ENCODE measurements at regions not wholly inside any gene's neighbourhood (a gene's known extent, or its start where the extent isn't known, plus 50 kb on each side); places are given as distances from the start of the nearest gene placed in this dataset.

DNA sequence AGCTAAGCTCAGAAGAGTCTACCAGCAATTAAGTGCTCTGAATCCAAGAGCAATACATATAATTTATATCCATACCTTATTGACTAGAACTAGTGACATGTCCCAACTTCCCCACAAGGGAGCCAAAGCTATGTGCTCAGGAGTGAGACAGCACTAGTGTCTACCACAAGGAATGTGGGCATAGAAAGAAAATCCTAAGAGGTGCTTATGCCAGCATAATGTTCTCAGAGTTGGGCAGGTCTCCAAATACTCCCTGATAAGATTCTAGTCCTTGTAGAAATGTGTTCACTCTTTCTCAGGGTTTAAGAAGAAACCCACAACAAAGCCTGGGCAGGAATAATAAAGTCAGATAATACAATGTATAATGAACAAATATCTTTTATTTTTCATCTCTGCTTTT lies 275.1 kb downstream of the BRINP1 start:
- TF ChIP-seq, protein P1, sequence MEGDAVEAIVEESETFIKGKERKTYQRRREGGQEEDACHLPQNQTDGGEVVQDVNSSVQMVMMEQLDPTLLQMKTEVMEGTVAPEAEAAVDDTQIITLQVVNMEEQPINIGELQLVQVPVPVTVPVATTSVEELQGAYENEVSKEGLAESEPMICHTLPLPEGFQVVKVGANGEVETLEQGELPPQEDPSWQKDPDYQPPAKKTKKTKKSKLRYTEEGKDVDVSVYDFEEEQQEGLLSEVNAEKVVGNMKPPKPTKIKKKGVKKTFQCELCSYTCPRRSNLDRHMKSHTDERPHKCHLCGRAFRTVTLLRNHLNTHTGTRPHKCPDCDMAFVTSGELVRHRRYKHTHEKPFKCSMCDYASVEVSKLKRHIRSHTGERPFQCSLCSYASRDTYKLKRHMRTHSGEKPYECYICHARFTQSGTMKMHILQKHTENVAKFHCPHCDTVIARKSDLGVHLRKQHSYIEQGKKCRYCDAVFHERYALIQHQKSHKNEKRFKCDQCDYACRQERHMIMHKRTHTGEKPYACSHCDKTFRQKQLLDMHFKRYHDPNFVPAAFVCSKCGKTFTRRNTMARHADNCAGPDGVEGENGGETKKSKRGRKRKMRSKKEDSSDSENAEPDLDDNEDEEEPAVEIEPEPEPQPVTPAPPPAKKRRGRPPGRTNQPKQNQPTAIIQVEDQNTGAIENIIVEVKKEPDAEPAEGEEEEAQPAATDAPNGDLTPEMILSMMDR (conservative IDR thresholded peaks at IDR 0.05 in 1 of 2, IDR thresholded peaks at IDR 0.05 in 1 of 2; ENCODE audit: extremely low read depth in 1 of 2, insufficient read depth in 1 of 2, low read depth in 1 of 2, low read length in 2 of 2), result no peak
- TF ChIP-seq EZH2 (IDR thresholded peaks at IDR 0.05; ENCODE audit: borderline replicate concordance, low read length), result no peak
